ENCODE measurements at regions not wholly inside any gene's neighbourhood (a gene's known extent, or its start where the extent isn't known, plus 50 kb on each side); places are given as distances from the start of the nearest gene placed in this dataset.

DNA sequence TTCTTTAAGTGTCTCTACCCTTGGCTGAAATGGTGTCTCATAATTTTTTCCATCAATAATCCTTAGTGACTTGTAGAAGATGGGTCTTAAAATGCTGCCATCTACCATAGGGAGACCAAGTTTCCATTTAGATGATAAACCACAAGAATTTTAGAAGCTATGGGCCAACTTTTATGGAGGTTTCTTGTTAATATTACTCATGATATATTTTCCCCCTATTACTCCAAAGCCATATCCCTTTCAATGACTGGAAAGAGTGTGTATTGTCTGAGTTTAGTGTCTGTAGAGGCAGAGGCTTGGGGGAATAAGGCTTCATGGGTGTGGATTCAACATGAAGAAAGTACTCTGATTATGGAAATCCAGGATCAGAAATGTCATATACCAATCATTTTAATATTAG lies 507.3 kb upstream of the TNC start:
- TF ChIP-seq POLR2A (IDR thresholded peaks at IDR 0.05): no peak
- TF ChIP-seq, protein P1, sequence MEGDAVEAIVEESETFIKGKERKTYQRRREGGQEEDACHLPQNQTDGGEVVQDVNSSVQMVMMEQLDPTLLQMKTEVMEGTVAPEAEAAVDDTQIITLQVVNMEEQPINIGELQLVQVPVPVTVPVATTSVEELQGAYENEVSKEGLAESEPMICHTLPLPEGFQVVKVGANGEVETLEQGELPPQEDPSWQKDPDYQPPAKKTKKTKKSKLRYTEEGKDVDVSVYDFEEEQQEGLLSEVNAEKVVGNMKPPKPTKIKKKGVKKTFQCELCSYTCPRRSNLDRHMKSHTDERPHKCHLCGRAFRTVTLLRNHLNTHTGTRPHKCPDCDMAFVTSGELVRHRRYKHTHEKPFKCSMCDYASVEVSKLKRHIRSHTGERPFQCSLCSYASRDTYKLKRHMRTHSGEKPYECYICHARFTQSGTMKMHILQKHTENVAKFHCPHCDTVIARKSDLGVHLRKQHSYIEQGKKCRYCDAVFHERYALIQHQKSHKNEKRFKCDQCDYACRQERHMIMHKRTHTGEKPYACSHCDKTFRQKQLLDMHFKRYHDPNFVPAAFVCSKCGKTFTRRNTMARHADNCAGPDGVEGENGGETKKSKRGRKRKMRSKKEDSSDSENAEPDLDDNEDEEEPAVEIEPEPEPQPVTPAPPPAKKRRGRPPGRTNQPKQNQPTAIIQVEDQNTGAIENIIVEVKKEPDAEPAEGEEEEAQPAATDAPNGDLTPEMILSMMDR (IDR thresholded peaks at IDR 0.05): no peak
